HuH-7.5 (cell line): ENCODE measurements at regions not wholly inside any gene's neighbourhood (a gene's known extent, or its start where the extent isn't known, plus 50 kb on each side); places are given as distances from the start of the nearest gene placed in this dataset.

Experiments used
- DNase-seq: peaks from one replicate; pipeline ENCODE4 v3.0.0; 2011; ENCODE audit warnings: low spot score

DNA sequence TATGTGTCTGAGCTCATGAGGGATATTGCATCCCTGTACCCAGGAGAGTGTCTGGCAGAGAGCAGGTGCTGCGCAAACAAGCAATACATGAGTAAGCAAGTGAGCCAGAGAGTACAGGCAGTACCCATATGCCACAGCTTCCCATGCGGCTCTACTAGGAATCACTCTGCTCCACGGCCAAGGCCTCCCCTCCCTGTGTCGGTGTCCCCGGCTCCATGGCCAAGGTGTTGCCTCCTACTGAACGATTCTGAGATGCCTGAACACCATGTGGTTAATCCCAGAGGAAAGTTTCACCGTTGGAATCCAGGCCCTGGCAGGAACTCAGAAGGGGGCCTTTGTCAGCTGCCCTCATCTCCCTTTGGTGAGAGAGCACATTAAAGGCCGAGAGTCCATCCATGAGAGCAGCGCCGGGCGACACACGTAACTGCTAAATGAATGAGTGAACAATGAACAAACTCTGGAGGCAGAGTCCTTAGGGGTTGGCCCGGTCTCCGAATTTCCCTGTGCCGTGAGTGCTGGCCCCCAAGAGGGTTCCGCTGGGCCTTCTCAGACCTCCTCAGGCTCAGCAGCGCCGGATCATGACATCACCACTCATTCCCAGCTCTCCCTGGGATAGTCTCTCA is 136.0 kb upstream of the FAM20C start:
- no peak for DNase-seq

DNA sequence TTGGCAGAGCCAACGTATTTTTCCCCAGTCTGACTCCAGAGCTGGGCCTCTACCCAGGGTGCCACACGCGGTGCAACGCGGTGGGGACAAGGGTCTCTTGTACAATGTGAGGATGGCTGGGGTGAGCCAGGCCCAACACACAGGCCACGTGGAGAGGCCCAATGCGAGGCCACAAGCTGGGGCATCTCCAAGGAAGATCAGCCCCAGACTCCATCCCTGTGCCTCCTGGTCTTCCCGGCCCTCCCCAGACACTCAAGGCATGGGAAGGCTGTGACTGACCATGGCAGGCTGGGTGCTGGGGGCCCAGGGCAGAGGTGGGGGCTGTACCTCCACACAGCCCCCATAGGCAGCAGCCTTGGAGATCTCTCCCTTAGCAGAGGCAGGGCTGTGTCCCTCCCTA is 135.3 kb upstream of the FAM20C start:
- no peak for DNase-seq

DNA sequence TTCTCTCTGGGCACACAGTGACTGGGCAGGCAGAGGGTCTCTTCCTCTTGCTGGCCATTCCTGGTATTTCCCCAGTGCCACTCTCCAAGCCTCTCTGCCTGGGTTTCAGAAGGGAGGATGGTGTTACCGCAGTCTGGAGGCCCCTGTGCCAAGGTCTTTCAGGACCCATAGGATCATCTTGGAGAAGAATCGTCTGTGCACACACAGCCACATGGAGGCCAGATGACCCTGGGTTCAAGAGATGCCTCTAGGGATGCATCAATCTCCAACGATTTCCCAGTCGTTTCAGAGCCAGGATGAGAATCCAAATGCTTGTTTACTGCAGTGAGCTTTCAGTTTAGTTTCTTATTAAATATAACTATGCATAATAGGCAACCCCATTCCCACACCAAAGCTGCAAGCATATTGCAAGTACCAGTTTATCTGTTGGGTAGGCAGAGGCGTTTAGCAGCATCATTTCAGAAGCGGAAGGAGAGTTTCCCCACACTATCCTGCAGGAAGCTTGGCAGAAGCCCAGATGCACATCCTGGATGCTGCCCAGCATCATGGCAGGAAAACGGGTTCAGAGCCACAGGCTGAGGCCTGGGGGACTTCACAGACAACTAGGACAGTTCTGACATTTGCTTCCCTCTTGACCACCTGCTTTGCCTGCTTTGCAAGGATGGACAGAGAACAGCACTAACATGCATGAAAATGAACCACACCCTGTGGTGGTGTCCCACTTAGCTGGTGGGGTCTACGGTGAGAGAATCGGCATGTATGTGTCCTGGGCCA is 134.7 kb upstream of the FAM20C start:
- DNase-seq, result no peak

DNA sequence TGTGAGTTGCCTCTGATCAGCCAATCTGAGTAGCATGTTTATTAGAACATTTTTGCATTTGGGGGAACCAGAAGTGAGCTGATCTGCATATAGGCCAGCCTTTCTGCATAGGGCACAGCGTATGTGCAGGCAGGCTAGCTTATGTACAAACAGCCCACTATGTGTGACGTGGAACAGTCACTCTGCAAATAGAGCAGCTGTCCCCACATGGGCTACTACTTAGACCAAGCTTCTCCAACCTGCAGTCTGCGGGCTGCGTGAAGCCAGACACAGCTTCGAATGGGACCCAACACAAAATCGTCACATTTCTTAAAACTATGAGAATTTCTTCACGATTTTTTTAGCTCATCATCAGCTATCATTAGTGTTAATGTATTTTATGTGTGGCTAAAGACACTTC is 134.1 kb upstream of the FAM20C start:
- no peak for DNase-seq

DNA sequence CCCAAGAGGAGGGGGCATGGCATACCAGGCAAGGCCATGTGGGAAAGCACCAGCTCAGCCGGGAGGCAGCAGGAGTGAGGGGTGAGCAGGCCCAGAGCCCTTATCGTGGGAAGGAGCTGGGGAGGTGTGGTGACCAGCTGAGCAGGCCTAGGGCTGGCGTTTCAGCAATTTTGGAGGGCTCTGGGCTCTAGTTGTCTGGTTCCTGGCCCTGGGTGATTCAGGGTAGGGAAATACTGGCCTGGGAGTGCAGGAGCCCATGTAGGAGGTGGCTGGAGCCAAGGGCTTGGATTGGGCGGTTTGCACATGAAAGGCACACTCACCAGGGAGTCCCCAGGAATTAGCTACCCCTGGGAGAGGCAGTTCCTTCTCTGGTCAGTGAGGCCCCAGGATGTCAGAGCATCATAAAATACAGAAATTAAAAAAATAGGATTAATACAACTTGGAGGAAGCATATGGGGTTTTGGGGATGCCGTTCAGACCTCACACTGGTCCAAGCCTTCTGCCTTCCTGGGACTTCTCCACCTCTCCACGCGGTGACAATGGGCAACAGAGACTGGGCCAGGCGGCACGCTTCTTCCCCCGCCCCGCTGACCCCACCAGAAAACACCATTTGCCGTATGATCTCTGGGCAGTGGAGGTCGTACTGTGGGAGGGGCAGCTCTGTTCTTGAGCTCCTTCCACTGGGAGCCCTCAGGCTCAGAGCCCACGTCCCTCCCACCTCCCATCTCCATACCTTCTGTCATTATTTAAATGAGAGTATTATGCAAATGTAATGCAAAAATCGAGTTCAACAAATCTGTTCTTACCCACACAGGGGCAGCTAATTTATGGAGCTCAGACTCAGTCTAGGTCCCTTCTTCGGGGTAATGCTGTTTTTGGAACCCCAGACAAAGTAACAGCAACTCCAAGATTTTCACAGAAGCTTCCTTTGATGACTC is 133.0 kb upstream of the FAM20C start:
- no peak for DNase-seq

DNA sequence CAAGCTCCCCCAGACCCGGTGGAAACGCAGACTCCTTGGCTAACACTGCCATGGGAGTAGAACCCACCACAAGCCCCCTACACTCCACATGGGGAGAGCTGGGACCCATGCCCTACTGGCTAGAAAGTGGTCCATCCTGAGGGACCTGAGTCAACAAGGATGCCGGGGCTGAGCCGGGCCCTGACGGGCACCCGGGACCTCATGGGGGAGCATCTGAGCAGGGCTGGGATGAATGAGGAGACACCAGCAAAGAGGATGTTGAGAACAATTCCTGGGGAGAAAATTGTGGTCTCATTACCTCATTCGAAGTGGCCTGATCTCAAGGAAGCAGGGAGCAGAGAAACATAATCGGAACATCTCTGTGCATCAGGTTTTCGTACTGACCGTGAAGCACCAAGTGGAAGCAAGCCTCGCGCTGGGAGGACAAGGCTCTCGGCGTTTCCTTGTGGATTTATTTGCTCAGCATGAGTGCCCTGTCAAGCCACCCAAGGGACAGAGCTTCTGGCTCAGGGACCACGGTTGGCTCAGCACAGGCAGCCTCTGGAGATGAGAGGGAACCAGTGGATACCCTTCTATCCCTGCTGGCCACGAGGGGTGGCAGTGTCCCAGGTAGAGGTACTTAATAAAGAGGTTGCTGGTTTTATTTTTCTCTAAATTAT is 132.2 kb upstream of the FAM20C start:
- DNase-seq, result no peak

DNA sequence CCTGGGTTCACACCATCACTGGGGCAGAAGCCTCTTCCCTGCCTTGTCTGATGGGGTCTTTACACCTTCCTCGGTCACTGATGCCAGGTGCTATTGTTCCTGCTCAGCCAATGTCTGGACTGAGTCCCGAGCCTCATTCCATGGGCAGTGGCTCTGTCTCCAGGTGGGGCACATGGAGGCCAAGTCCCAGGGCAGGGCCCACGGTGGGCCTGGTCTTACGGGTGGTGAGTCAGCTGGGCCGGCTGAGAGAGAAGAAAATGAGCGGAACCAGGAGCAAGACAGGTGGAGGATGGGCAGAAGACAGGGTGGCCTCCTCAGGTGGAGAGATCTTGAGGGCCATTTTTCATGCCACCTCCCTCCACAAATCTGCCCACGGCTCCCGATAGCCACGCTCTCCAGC is 131.7 kb upstream of the FAM20C start:
- DNase-seq, result no peak

DNA sequence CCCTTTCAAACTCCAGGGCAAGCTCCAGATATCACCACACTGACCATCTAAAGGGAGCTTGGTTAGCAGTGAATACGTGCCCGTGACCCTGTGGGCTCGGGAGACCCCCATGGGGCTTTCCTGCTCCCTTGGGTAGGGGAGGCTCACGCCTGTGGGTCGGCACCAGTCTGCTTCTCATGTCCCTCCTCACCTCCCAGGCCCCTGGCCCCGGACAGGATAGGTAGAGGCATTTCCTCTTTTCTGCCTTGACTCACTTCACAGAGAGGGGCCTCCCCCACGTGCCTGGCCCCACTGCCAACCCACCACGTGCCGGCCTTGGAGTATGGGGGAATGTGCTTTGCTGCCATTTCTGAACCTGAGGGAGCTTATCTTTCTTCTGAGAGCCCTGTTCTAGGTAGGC is 131.3 kb upstream of the FAM20C start:
- DNase-seq, result no peak

DNA sequence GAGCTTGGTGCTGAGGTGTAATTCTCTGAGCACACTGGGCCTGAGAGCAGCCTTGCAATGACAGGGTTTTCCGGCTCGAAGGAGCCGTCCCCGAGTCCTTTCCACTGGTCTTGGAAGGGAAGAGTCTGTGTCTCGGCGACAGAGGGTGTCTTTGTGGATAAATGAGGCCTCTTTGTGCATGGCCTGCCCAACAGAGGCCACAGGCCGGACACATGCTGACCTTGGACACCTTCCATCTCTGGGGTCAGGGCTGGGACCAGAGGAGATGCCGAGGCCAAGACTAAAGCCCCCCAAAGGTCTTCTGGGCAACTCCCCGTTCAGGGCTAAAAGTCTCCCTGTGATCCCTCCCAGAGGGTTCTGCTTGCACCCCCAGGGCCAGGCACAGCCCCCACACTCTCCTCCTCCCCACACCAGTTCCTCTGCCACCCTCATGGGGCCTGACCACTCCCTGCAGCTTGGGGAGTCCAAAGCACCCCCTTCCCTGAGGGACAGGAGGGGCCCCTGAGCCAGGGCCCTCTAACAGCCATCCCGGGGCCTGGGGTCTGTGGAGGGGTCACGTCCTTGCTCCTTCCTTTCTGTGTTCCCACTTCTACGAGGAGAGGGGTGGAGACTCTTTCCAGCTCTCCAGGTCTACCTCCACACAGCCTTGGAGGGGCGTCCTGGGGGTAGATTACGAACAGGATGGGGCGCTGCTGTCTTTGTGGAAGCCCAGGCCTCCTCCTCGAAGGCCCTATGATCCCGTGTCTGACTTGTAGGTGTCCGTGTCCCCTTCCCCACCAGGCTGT is 130.6 kb upstream of the FAM20C start:
- no peak for DNase-seq

DNA sequence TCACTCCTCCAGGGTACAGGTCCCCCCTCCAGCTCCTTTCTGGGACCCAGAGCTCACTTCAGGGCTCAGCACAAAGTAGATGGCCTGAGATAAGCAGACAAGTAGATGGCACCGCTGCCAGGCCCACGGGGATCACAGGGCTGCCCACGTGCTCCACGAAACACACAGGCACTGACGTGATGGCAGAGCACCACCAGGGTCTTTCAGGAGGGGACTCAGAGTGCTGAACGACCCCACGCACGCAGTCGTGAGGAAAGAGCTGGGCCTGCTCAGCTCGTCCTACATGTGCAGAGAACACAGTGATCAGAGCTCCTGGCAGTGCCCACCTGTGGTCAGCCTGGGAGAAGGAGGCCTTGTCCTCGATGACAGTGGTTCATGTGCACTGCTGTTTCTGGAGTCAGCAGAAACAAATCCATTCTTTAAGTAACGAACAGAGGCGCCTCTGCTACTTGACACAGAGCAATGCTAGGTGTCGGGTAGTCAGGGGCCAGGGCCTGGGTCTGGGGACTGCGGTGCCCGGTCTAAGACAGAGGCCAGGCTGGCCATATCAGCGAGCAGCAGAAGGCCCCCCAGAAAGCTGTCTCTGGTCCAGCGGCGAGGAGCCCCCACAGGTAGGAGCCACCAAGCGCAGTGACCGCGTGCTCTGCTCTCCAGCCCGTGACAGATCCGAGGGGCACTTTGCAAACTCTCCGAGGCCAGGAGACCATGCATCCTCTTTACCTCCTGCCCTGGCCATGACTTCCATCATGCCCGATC is 129.8 kb upstream of the FAM20C start:
- no peak for DNase-seq

DNA sequence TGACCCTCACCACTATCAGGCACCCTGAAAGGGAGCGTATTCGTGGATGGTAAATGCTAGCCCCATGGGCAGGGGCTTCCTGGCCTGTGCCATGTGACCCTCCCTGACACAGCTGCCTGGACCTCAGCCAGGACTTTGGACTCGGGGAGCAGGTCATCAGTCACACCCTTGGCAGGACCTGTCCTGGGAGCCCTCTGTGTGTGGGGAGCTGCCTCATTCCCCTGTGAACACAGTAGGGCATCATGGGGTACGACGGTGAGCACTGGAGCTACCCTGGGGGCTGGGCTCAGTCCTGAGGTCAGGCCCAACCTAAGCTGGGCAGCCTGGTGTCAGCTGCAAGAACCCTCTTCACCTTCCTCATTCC is 129.3 kb upstream of the FAM20C start:
- DNase-seq, result no peak

DNA sequence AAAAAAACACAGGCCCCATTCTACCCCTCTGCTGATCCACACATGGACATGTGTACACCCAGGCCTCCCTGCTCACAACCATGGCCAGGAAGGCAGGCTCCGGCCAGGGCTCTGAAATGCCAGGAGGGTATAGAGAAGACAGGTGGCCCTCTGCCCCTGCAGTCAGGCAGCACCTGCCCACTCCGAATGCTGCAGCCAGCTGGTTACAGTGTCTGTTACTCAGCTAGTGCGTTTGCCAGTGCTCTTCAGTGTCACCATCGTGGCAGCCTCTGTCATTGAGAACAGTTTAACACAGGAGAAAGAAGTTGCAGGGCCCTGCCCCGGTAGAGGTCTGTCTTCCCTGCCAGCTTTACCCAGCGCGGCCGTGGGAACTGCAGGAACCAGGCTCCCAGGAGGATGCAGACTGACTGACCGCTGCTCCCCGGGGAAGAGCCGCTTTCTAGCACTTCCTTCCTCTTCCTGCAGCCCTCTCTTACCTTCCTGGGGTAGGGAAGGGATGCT is 128.8 kb upstream of the FAM20C start:
- no peak for DNase-seq

DNA sequence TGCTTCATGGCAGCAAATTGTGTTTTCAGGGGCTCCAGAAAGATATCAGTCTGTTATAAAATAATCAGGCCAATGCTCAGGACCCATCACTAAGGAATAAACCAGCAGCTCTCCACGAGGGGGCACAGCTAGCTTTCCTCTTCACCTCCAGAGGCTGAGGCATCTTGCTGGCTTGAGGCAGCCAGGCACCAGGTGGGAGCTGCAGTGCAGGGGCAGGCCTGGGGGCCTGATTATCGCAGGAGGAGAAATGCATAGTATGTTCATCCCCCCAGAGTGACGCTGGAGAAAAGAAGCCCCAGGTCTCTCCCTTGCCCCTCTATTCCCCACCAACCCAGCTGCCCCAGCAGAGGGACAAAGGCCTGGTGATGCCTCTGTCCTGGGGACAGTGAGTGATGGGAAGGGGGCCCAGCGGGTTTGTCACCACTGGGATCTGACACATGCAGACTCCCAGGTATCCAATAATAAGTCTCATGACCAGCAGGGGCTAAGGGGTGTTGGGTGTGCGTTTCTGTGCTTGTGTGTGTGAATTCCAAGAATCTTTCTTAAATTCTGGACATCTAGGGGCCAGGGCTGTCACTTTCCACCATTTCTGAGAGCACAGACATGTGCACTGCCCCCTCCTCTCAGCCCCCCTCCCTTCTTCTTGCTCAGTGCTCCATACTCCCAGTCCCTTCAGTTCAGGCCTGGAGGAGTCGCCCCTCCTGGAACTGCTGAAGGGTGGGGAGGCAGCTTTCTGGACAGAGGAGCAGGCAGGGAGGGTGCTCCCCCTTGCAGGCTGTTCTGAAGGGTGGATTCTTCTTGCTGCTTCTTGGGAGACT is 128.1 kb upstream of the FAM20C start:
- no peak for DNase-seq

DNA sequence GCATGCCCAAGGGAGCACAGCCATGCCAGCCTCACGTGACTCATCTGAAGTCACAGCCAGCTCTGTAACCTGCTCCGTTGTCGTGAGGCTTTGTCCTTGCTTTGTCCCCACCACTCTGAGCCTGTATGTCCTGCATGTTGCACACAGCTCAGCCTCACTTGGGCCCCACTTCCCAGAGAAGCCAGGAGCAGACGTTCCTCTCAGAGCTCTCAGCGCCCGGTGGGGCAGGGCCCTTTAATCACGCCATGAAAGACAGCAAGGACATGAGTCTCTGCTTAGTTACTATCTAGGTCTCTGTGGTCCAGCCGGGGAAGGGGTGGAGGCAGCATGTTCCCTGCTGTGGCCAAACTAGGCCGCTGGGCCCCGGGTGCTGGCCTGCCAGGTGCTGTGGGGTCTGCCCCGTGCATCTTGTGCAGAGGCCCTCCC is 127.4 kb upstream of the FAM20C start:
- no peak for DNase-seq

DNA sequence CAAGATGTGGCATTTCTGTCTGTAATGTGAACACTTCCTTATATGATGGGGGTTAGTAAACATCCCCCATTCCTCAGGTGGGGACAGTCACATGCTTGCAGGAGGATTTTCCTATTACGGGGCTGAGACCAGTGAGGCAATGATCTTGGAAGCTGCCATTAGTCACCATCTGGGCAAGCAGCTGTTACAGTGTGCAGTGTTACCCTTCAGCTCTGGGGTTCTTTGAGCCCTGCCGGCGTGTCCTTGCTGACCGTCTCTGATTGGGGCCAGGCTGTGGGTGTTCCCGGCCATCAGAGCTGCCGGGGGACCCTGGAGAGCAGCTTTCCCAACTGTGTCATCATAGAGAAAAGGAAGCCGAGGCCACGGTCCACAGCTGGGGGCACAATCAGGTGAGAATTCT is 126.8 kb upstream of the FAM20C start:
- no peak for DNase-seq

DNA sequence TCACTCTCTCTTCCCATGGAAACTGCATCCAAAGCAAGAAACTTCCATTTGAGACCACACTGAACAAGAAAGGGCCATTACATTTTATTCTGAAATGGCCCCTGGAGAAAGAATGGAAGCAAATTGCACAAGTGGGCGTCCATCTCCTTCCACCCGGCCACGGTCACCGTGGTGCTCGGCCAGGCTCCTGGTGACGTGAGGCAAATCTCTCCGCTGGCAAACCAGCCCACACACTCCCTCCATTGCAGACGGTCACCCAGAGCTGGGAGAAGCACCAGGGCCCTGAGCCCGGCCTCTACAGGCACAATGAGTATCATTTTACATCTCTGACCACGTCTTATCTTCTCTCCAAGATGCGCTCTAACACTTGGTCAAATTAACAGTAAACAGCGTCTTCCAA is 126.1 kb upstream of the FAM20C start:
- DNase-seq, result no peak

DNA sequence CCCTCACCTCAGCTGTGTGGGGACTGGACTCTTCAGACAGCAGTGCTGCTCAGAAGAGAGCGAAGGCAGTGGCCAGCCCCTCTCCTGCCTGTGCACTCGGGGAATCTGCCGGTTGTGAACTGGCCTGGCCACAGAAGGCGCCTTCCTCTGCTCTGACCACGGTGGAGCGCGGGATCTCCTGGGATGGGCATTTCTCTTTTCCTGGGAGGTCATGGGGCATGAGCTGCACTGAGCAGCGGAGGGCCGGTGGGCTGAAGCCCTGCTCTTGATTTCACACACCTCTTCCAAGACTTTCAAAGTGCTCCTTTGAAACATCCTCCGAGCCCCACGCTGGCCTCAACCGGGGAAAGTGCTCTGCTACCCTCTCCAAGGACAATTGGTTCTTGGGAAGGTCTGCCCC is 125.6 kb upstream of the FAM20C start:
- no peak for DNase-seq

DNA sequence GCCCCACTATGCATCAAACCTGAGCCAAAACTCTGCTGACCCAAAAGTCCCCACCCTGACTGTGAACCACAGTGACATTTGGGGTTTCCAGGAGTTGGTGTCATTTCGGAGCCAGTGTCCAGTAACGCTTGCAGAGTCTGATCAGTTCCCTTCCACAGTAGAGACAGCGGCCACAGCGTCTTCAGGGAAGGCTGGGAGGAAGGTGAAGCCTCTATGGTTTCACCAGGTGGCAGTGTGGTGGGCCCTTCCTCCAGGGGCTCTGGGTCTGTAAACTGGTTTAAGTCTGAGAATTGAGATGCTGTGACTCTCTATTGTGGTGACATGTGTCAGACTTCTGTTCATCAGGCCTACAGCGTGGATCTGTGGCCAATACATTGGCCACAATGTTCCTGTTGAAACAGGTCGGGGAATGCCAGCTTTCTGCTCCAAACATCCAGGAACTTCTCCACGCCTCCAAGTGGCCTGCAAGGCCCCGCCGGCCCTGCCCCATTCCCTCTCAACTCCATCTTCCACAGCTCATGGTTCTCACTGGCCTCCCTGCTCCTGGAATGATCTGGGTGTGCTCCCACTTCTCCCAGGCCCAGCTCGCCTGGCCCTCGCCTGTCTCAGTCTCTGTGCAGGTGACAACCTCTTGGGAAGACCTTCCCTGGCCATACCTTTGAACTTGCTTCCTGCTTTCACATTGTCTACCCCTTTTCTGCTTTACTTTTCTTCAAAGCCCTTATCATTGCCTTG is 124.5 kb upstream of the FAM20C start:
- no peak for DNase-seq

DNA sequence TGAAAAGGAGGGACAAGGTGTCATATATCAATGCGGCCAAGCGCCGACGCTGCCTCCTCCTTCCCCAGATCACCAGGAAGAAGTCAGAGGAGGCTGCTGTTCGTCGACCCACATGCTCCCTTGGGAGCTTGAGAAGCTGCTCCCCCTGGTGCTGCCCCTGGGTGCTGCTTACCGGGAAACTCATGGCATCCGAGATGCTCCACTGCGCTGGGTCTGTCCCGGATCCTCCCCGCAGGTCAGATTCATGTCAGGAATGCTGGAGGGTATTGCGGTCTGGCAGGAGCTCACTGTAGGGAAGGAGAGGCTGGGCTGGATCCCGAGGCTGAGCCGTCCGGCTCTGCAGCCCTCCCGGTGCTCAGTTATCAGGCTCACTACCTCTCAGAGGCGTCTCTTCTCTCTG is 123.7 kb upstream of the FAM20C start:
- no peak for DNase-seq
